Astrocyte of the cerebellum (primary cell): ENCODE measurements at regions not wholly inside any gene's neighbourhood (a gene's known extent, or its start where the extent isn't known, plus 50 kb on each side); places are given as distances from the start of the nearest gene placed in this dataset.

ENCODE experiments used
- DNase-seq: peaks from one replicate; pipeline ENCODE4 v3.0.0-alpha.2; 2011; ENCODE audit warnings: low read depth
- H3K4me3 ChIP-seq: 2 replicates; pipeline ENCODE4 v1.5.1; 2011; ENCODE audit warnings: mild to moderate bottlenecking, low read depth, low read length, moderate library complexity
- CTCF ChIP-seq: IDR thresholded peaks from 2 replicates; pipeline ENCODE4 v1.5.1; 2012; ENCODE audit warnings: low read length, low read depth, moderate library complexity, mild to moderate bottlenecking; ENCODE audit errors: missing control alignments
- in situ Hi-C: cut with HindIII; loops from 2 replicates; pipeline ENCODE4 v1.10.0; 2017; ENCODE audit warnings: low sequenced_read_pairs

DNA sequence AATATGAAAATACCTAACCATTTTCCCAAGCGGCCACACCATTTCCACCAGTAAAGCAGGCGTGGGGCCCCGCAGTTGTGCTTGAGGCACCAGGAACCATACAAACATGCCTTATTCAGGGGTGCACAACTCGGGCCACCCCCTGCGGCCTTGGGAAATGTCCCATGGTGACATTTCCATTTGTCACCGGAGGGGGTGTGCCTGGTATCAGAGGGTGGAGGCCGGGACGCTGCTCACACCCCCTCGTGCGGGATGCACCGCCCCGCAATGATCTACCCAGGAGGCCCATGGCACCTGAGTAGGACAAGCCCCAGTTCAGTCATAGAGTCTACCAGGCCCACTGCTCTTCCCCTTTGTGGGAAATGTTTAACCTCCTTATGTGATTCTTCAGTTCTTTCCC is 218.8 kb downstream of the TEX29 start:
- no peak for DNase-seq
- no peak for TF ChIP-seq CTCF
- in situ Hi-C loops, result loop anchor here (5.0 kb wide), 1 partner anchor 43 kb away; no protein-coding TSS in a partner anchor
- no peak overlapping the region for H3K4me3 ChIP-seq

DNA sequence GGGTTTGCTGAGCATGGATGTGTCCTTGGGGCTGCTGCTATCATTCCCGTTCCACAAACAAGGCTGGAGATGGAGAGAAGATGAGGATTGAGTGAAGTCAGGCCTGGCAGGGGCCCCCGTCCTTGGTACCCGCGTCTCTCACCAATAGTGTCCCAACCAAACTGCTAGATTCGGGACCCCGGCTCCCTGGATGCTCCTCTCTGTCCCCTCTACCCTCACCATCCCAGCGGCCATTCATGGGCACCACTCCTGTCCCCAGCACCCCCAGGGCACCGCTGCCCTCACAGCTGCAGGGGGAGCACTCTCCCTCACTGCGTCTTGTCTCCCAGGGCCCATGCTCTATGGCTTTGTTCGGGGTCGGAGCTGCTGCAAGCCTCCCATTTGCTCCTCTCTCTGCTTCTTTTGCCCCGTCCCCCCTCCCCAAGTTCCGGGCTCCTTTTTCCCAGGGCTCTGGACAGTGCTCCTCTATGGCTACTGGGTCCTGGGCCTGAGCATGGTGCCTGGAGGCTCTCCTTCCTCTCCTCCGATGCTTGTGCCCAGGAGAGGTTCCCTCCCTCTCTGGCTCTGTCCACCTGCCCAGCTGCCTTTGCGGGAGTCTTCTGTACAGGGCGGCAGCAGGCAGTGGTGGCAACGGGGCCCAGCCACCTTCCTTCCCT is 219.5 kb downstream of the TEX29 start:
- no peak overlapping the region for H3K4me3 ChIP-seq

GRCh38 chr13:111540486-111540885 is 220.0 kb downstream of the TEX29 start:
- H3K4me3 ChIP-seq, result no peak overlapping the region
- in situ Hi-C loops, result no loop called here
- no peak for TF ChIP-seq CTCF
- no peak for DNase-seq

More for the DNA sequence above, 219.5 kb downstream of the TEX29 start:
- in situ Hi-C loops, result loop anchor here (5.0 kb wide), 1 partner anchor 42 kb away; no protein-coding TSS in a partner anchor
- TF ChIP-seq CTCF, result no peak
- no peak for DNase-seq

DNA sequence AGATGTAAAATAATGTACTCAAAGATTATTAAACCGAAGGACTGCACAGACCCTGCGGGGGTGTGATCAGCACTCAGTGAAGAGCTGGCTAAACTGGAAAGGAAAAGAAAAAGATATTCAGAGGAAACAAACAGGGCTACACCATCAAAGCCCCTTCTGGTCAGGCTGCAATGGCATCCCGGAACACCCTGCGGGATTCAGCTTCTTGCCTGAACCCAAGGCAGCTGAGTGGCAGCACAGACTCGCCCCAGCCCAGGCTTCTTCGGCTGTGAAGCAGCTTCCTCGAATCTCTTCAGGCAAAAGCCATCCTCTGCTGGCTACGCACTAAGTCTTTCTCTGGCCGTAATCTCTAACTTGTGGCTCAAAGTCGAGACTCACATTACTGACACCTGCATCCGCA is 220.9 kb downstream of the TEX29 start:
- in situ Hi-C loops, result no loop called here
- H3K4me3 ChIP-seq, result no peak overlapping the region
- TF ChIP-seq CTCF, result no peak
- DNase-seq, result no peak

DNA sequence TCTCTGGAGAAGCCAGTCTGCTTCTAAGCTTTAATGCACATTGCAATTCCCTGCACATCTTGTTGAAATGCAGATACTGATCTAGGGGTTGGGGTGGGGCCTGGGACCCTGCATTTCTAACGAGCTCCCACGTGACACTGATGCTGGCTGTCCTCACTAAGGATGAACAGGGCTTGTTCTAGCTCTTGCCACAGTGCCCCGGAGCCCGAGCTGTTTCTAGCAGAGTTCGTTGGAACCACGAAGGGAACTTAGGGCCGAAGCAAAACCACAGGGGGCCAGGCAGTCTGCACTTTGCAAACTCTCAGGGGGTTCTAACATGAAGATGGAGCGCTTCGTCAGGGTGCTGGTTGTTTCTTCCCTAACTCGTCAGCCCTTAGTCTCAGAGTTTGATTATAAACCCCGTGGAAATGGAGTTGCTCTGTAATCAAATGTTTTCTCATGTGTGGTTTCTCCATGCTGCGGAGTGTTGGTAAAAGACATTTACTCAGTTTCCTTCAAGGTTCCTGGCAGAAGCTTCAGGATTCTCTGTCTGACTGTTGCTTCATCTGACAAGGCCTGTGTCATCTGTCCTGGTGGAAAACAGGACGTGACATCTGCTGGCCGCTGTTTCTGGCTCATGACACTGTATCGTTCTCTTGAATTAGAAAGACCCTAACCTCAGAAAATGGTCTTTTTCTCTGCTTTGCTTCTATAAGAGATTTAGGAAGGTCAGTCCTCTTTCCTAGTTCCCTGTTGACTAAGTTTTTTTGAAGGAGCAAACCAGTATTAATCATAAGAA is 221.5 kb downstream of the TEX29 start:
- in situ Hi-C loops, result no loop called here
- H3K4me3 ChIP-seq, result no peak overlapping the region
- DNase-seq, result no peak
- TF ChIP-seq CTCF, result no peak

DNA sequence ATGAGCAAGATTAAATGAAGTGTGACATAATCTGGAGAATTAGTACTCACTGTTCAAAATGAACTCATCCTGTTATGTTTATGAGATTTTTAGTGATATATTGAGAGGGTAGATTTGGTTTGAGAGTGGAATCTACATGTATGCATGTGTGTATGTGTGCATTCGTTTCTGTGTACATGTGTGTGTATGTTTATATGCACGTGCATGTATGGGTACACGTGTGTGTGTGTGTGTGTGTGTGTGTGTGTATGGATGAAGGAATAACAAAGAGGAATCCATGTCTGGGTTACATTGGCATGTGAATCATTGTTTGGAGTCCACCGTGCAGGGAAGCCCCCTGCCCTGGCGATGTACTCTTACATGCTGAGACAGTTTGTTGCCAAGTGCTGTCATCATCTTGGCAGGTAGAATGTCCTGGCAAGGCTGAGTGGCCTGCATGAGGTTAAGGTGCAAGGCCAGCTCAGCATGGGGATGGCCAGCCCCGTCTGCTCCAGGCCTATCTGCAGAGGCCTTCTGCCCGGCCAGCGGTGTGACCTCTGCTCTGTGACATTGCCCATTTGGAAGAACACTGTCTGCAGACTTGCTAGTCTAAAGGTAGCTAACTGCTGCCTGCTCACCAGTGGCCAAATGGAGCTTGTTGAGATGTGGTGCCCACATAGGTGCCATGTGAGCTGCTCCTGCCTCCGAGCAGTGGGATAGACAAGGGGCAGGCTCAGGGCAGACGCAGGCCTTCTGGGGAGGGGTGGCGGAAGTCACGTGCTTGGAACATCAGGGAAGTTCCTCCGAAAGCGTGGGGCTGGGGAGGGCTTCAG is 222.3 kb downstream of the TEX29 start:
- in situ Hi-C loops, result no loop called here
- DNase-seq, result no peak
- no peak for TF ChIP-seq CTCF
- H3K4me3 ChIP-seq, result no peak overlapping the region
